ENCODE measurements at regions not wholly inside any gene's neighbourhood (a gene's known extent, or its start where the extent isn't known, plus 50 kb on each side); places are given as distances from the start of the nearest gene placed in this dataset.
"Not testable (repeated sequence)": the region's sequence is repeated elsewhere in the genome, so short reads cannot be mapped to it uniquely, and the experiment has no call there.

- Mint-ChIP-seq H3K4me3 (no peak overlapping the region), H3K27ac (no peak overlapping the region), H3K27me3 (ENCODE audit: low read depth) (peaks cover 31% of the 10 kb centered on the region), H3K4me1 (ENCODE audit: low read depth) (no peaks in the 10 kb centered on the region), H3K36me3 (ENCODE audit: low read depth) (no peaks in the 10 kb centered on the region), H3K9me3 (ENCODE audit: insufficient read depth) (no peaks in the 10 kb centered on the region)
- ATAC-seq (no peak), DNase-seq (no peak)
- CTCF ChIA-PET, result no interaction called here
- POLR2A ChIA-PET, result interaction anchor here (0.5 to 0.6 kb wide), 2 partner anchors 11 to 592 kb away, joined by 3 read pairs; no protein-coding TSS in a partner anchor
These were observed 68.3 kb upstream of the SHB start for GRCh38 chr9:38137342-38137741.

- Mint-ChIP-seq H3K36me3 (ENCODE audit: low read depth) (no peaks in the 10 kb centered on the region), H3K27ac (no peak overlapping the region), H3K9me3 (ENCODE audit: insufficient read depth) (no peaks in the 10 kb centered on the region), H3K27me3 (ENCODE audit: low read depth) (peaks cover 25% of the 10 kb centered on the region), H3K4me3 (no peak overlapping the region), H3K4me1 (ENCODE audit: low read depth) (no peaks in the 10 kb centered on the region)
- ChIA-PET POLR2A (no interaction called here), CTCF (no interaction called here)
- ATAC-seq (no peak), DNase-seq (no peak)
These were observed 67.4 kb upstream of the SHB start for GRCh38 chr9:38136386-38136785.

- Mint-ChIP-seq H3K4me1 (ENCODE audit: low read depth) (no peaks in the 10 kb centered on the region), H3K27me3 (ENCODE audit: low read depth) (peaks cover 11% of the 10 kb centered on the region), H3K27ac (no peak overlapping the region), H3K36me3 (ENCODE audit: low read depth) (no peaks in the 10 kb centered on the region), H3K4me3 (no peak overlapping the region), H3K9me3 (ENCODE audit: insufficient read depth) (no peaks in the 10 kb centered on the region)
- POLR2A ChIA-PET, result no interaction called here
- ATAC-seq, result no peak
- no peak for DNase-seq
- CTCF ChIA-PET, result no interaction called here
These were observed 65.7 kb upstream of the SHB start for GRCh38 chr9:38134611-38135237.

GRCh38 chr9:38133595-38133994 is 64.6 kb upstream of the SHB start:
- Mint-ChIP-seq H3K27me3 (ENCODE audit: low read depth) (peaks cover 9% of the 10 kb centered on the region), H3K27ac (no peak overlapping the region), H3K4me1 (ENCODE audit: low read depth) (no peaks in the 10 kb centered on the region), H3K4me3 (no peak overlapping the region), H3K36me3 (ENCODE audit: low read depth) (no peaks in the 10 kb centered on the region), H3K9me3 (ENCODE audit: insufficient read depth) (no peaks in the 10 kb centered on the region)
- no peak for DNase-seq
- ChIA-PET POLR2A (no interaction called here), CTCF (no interaction called here)
- no peak for ATAC-seq

GRCh38 chr9:38132956-38133355 is 63.9 kb upstream of the SHB start:
- no peaks in the 10 kb centered on the region for H3K9me3 Mint-ChIP-seq (ENCODE audit: insufficient read depth)
- H3K4me1 Mint-ChIP-seq (ENCODE audit: low read depth), result no peaks in the 10 kb centered on the region
- CTCF ChIA-PET, result interaction anchor here (0.9 to 1.4 kb wide), 2 partner anchors 19 to 45 kb away, joined by 3 read pairs; no protein-coding TSS in a partner anchor
- H3K36me3 Mint-ChIP-seq (ENCODE audit: low read depth), result no peaks in the 10 kb centered on the region
- no peak for DNase-seq
- no peak overlapping the region for H3K4me3 Mint-ChIP-seq
- POLR2A ChIA-PET, result no interaction called here
- ATAC-seq, result no peak
- H3K27ac Mint-ChIP-seq, result no peak overlapping the region
- peaks cover 4% of the 10 kb centered on the region for H3K27me3 Mint-ChIP-seq (ENCODE audit: low read depth)

DNA sequence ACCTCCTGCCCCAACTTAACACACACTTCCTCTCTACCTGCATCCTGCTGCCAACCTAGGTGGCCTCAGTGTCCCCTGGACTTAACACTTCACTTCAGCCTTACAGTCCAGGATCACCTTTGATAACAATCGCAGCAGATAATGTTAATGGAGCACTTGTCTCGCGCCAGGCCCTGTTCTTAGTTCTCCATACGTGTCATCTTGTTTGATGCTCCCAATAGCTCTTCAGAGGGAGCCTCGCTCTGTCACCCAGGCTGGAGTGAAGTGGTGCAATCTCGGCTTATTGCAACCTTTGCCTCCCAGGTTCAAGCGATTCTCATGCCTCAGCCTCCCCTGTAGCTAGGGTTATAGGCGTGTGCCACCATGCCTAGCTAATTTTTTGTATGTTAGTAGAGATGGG is 62.7 kb upstream of the SHB start:
- ChIA-PET POLR2A (no interaction called here), CTCF (interaction anchor here (1.4 kb wide), 1 partner anchor 18 kb away, joined by 3 read pairs; no protein-coding TSS in a partner anchor)
- DNase-seq, result no peak
- Mint-ChIP-seq H3K27ac (no peak overlapping the region), H3K27me3 (ENCODE audit: low read depth) (no peaks in the 10 kb centered on the region), H3K4me1 (ENCODE audit: low read depth) (no peaks in the 10 kb centered on the region), H3K9me3 (ENCODE audit: insufficient read depth) (no peaks in the 10 kb centered on the region), H3K36me3 (ENCODE audit: low read depth) (no peaks in the 10 kb centered on the region), H3K4me3 (no peak overlapping the region)
- no peak for ATAC-seq

DNA sequence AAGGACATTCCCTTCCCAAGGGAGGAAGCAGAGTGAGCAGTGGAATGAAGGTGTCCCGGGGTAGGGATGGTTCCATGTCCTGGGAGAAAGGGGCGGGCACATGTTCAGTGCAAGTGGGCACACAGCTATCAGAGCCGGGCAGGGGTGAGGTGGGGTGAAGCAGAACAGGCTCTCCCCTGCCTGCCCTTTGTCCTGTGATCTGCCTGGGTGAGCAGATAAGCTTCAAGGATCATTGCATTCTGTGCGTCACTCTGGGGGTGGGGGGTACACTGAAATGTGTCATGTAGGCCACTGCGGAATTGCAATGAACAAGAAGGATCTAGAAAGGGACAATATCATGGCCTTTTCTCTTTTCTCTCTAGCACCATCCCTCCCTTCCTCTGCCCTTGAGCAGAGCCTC is 61.7 kb upstream of the SHB start:
- CTCF ChIA-PET, result no interaction called here
- no peak overlapping the region for H3K4me3 Mint-ChIP-seq

DNA sequence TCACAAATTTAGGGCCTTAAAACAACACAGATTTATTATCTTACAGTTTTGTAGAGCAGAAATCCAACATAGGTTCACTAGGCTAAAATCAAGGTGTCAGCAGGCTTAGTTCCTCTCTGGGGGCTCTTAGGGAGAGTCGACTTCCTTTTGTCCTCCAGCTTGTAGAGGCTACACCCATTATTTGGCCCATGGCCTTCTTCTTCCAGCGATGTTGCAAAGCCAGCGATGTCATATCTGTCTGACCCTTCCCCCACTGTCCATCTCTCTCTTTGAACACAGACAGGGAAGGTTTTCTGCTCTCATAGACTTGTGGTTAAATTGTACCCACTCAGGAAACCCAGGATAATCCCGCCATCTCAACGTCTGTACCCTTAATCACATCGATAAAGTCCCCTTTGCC is 60.3 kb upstream of the SHB start:
- CTCF ChIA-PET, result no interaction called here
- H3K4me3 Mint-ChIP-seq, result no peak overlapping the region
- no peaks in the 10 kb centered on the region for H3K4me1 Mint-ChIP-seq (ENCODE audit: low read depth)
- ATAC-seq, result no peak
- DNase-seq, result no peak
- H3K9me3 Mint-ChIP-seq (ENCODE audit: insufficient read depth), result no peaks in the 10 kb centered on the region
- H3K36me3 Mint-ChIP-seq (ENCODE audit: low read depth), result no peaks in the 10 kb centered on the region
- POLR2A ChIA-PET, result no interaction called here
- no peak overlapping the region for H3K27ac Mint-ChIP-seq
- peaks cover 4% of the 10 kb centered on the region for H3K27me3 Mint-ChIP-seq (ENCODE audit: low read depth)

More for the DNA sequence above, 61.7 kb upstream of the SHB start:
- H3K36me3 Mint-ChIP-seq (ENCODE audit: low read depth), result no peaks in the 10 kb centered on the region
- H3K4me1 Mint-ChIP-seq (ENCODE audit: low read depth), result no peaks in the 10 kb centered on the region
- POLR2A ChIA-PET, result no interaction called here
- no peaks in the 10 kb centered on the region for H3K27me3 Mint-ChIP-seq (ENCODE audit: low read depth)
- no peak for ATAC-seq
- no peaks in the 10 kb centered on the region for H3K9me3 Mint-ChIP-seq (ENCODE audit: insufficient read depth)
- DNase-seq, result no peak
- H3K27ac Mint-ChIP-seq, result no peak overlapping the region

DNA sequence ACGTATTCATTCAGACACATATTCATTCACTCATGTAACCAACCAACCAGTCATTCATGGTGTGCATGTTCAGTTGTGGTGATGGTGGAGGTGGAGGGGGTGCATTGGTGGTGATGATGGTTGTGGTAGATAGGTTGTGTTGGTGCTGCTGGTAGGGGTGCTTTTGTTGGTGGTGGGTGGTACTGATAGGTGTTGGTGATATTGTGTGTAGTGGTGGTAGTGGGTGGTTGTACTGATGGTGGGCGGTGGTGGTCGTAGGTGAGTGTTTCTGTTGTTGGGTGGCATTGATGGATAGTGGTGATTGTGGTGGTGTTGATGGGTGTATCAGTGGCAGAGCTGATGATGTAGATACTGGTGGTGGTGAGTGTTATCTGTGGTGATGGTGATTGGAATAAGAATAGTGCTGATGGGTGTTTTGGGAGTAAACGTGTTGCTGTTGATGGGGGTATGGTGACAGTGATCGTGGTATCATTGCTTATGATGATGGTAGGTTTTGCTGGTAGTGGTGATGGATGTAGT is 59.8 kb upstream of the SHB start:
- Mint-ChIP-seq H3K4me3 (no peak overlapping the region), H3K27me3 (ENCODE audit: low read depth) (peaks cover 4% of the 10 kb centered on the region), H3K27ac (no peak overlapping the region), H3K9me3 (ENCODE audit: insufficient read depth) (no peaks in the 10 kb centered on the region), H3K36me3 (ENCODE audit: low read depth) (no peaks in the 10 kb centered on the region), H3K4me1 (ENCODE audit: low read depth) (no peaks in the 10 kb centered on the region)
- ATAC-seq (no peak), DNase-seq (no peak)
- ChIA-PET POLR2A (no interaction called here), CTCF (no interaction called here)

DNA sequence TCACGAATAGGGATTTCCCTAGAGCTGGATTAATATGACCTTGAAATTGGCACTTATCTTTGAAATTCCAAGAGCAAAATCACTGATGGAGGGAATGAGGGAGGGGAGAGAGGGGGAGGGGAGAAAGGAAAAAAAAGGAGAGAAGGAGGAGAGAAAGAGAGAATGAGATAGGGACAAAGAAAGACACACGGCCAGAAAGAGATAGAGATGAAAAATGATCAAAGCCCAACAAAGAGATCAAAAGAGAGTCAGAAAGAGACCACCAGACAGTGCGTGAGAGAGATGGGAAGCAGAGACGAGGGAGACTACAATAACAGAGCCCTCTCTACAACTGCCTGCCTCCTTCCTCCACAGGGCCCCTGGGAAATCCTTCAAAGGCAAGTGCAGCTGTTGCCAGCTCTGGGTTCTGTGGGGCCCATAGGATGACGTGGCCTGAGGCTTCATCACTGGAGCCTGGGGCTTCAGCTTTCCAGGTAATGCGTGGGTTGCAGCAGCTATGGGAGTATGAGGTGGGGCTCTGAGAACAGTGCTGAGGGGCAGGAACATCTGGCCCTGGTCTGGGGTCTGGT is 58.3 kb upstream of the SHB start:
- ATAC-seq (no peak), DNase-seq (no peak)
- ChIA-PET POLR2A (no interaction called here), CTCF (interaction anchor here (1.5 kb wide), 1 partner anchor 214 kb away, joined by 5 read pairs; no protein-coding TSS in a partner anchor)
- H3K4me3 Mint-ChIP-seq, result no peak overlapping the region
- no peaks in the 10 kb centered on the region for H3K36me3 Mint-ChIP-seq (ENCODE audit: low read depth)
- H3K4me1 Mint-ChIP-seq (ENCODE audit: low read depth), result no peaks in the 10 kb centered on the region
- H3K27me3 Mint-ChIP-seq (ENCODE audit: low read depth), result peaks cover 4% of the 10 kb centered on the region
- H3K9me3 Mint-ChIP-seq (ENCODE audit: insufficient read depth), result no peaks in the 10 kb centered on the region
- no peak overlapping the region for H3K27ac Mint-ChIP-seq

GRCh38 chr9:38126730-38127129 is 57.7 kb upstream of the SHB start:
- Mint-ChIP-seq H3K4me3 (no peak overlapping the region), H3K9me3 (ENCODE audit: insufficient read depth) (no peaks in the 10 kb centered on the region), H3K36me3 (ENCODE audit: low read depth) (no peaks in the 10 kb centered on the region), H3K27ac (no peak overlapping the region), H3K4me1 (ENCODE audit: low read depth) (no peaks in the 10 kb centered on the region), H3K27me3 (ENCODE audit: low read depth) (peaks cover 4% of the 10 kb centered on the region)
- ChIA-PET CTCF (interaction anchor here (1.5 kb wide), 1 partner anchor 213 kb away, joined by 5 read pairs; no protein-coding TSS in a partner anchor), POLR2A (no interaction called here)
- ATAC-seq, result no peak
- DNase-seq, result no peak

- ATAC-seq, result no peak
- Mint-ChIP-seq H3K27ac (no peak overlapping the region), H3K36me3 (ENCODE audit: low read depth) (no peaks in the 10 kb centered on the region), H3K9me3 (ENCODE audit: insufficient read depth) (no peaks in the 10 kb centered on the region), H3K4me1 (ENCODE audit: low read depth) (no peaks in the 10 kb centered on the region), H3K27me3 (ENCODE audit: low read depth) (peaks cover 4% of the 10 kb centered on the region), H3K4me3 (no peak overlapping the region)
- CTCF ChIA-PET, result no interaction called here
- no peak for DNase-seq
- POLR2A ChIA-PET, result no interaction called here
These were observed 56.9 kb upstream of the SHB start for GRCh38 chr9:38125889-38126288.

DNA sequence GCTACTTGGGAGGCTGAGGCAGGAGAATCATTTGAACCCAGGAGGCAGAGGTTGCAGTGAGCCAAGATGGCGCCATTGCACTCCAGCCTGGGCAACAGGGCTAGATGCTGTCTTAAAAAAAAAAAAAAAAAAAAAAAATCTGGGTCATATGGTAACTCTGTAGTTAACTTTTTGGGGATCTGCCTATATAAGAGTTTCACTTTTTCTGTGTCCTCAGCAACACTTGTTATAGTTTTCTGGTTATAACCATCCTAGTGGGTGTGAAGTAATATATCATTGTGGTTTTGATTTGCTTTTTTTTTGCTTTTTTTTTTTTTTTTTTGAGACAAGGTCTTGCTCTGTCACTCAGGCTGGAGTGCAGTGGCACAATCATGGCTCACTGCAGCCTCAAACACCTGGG is 54.3 kb upstream of the SHB start:
- H3K4me1 Mint-ChIP-seq (ENCODE audit: low read depth); DNase-seq; H3K36me3 Mint-ChIP-seq (ENCODE audit: low read depth); H3K9me3 Mint-ChIP-seq (ENCODE audit: insufficient read depth); POLR2A ChIA-PET; CTCF ChIA-PET; H3K4me3 Mint-ChIP-seq; H3K27ac Mint-ChIP-seq; ATAC-seq; H3K27me3 Mint-ChIP-seq (ENCODE audit: low read depth): not testable (repeated sequence)

Data from activated CD8-positive, alpha-beta T cell treated with anti-CD3 and anti-CD28 coated beads, Interleukin-2, amount 10 ng/mL, durations not matched to agents 7 days and 5 days (primary cell).